Inflammatory macrophage (primary cell): ENCODE measurements at regions not wholly inside any gene's neighbourhood (a gene's known extent, or its start where the extent isn't known, plus 50 kb on each side); places are given as distances from the start of the nearest gene placed in this dataset.
"Not testable (repeated sequence)": the region's sequence is repeated elsewhere in the genome, so short reads cannot be mapped to it uniquely, and the experiment has no call there.

Experiments used
- DNase-seq, 2 donors: peaks; one replicate each; pipeline ENCODE4 v3.0.0-alpha.2; 2020 to 2022

- no peak for DNase-seq
These were observed 246.3 kb downstream of the SUCLG1 start for GRCh38 chr2:84212611-84213314.

- no peak for DNase-seq
These were observed 249.1 kb downstream of the SUCLG1 start for GRCh38 chr2:84209941-84210340.

- no peak for DNase-seq
These were observed 254.1 kb downstream of the SUCLG1 start for GRCh38 chr2:84204995-84205394.

GRCh38 chr2:84202166-84202565 is 256.9 kb downstream of the SUCLG1 start:
- no peak for DNase-seq

GRCh38 chr2:84201158-84201557 is 257.9 kb downstream of the SUCLG1 start:
- no peak for DNase-seq

- no peak for DNase-seq
These were observed 261.2 kb downstream of the SUCLG1 start for GRCh38 chr2:84197901-84198300.

- no peak for DNase-seq
These were observed 264.0 kb downstream of the SUCLG1 start for GRCh38 chr2:84194949-84195644.

GRCh38 chr2:84194181-84194580 is 264.9 kb downstream of the SUCLG1 start:
- no peak for DNase-seq

- DNase-seq = no peak
These were observed 271.8 kb downstream of the SUCLG1 start for GRCh38 chr2:84187258-84187657.

GRCh38 chr2:84181927-84182326 is 277.2 kb downstream of the SUCLG1 start:
- DNase-seq = no peak

GRCh38 chr2:84177733-84178132 is 281.3 kb downstream of the SUCLG1 start:
- DNase-seq = no peak

- no peak for DNase-seq
These were observed 283.1 kb downstream of the SUCLG1 start for GRCh38 chr2:84175970-84176369.

- DNase-seq = no peak
These were observed 283.7 kb downstream of the SUCLG1 start for GRCh38 chr2:84175340-84175739.

- DNase-seq = no peak
These were observed 286.0 kb downstream of the SUCLG1 start for GRCh38 chr2:84173041-84173440.

- no peak for DNase-seq
These were observed 288.1 kb downstream of the SUCLG1 start for GRCh38 chr2:84170979-84171378.

- no peak for DNase-seq
These were observed 289.2 kb downstream of the SUCLG1 start for GRCh38 chr2:84169871-84170270.

- not testable (repeated sequence) for DNase-seq
These were observed 290.5 kb downstream of the SUCLG1 start for GRCh38 chr2:84168552-84168951.

- DNase-seq = no peak
These were observed 293.8 kb downstream of the SUCLG1 start for GRCh38 chr2:84165256-84165655.

- no peak for DNase-seq
These were observed 298.6 kb downstream of the SUCLG1 start for GRCh38 chr2:84160453-84160852.

- DNase-seq = no peak
These were observed 300.5 kb downstream of the SUCLG1 start for GRCh38 chr2:84158605-84159004.

- no peak for DNase-seq
These were observed 306.6 kb downstream of the SUCLG1 start for GRCh38 chr2:84152462-84152861.

- DNase-seq = no peak
These were observed 314.7 kb downstream of the SUCLG1 start for GRCh38 chr2:84144345-84144744.

GRCh38 chr2:84137034-84137433 is 322.0 kb downstream of the SUCLG1 start:
- no peak for DNase-seq

- no peak for DNase-seq
These were observed 326.7 kb downstream of the SUCLG1 start for GRCh38 chr2:84132370-84132769.
